HEK293T (cell line): ENCODE measurements at regions not wholly inside any gene's neighbourhood (a gene's known extent, or its start where the extent isn't known, plus 50 kb on each side); places are given as distances from the start of the nearest gene placed in this dataset.

Experiments
- BHLHE40 ChIP-seq: fragments of 450-650 bp; IDR thresholded peaks from 2 replicates; pipeline ENCODE4 v1.6.1; 2016; ENCODE audit warnings: mild to moderate bottlenecking, moderate library complexity, borderline replicate concordance
- ELF4 ChIP-seq: fragments of 450-650 bp; IDR thresholded peaks from 2 replicates; pipeline ENCODE4 v1.6.1; 2017; ENCODE audit warnings: antibody characterized with exemption
- HDGF ChIP-seq: fragments of 450-650 bp; IDR thresholded peaks from 2 replicates; pipeline ENCODE4 v1.6.1; 2017; ENCODE audit warnings: antibody characterized with exemption, borderline replicate concordance
- L3MBTL2 ChIP-seq: fragments of 450-650 bp; conservative IDR thresholded peaks from 2 replicates; pipeline ENCODE4 v1.6.1; 2016; ENCODE audit warnings: mild to moderate bottlenecking
- PKNOX1 ChIP-seq: fragments of 450-650 bp; IDR thresholded peaks from 2 replicates; pipeline ENCODE4 v1.6.1; 2016
- SP1 ChIP-seq: fragments of 450-650 bp; IDR thresholded peaks from 2 replicates; pipeline ENCODE4 v1.6.1; 2017
- SUZ12 ChIP-seq: fragments of 450-650 bp; IDR thresholded peaks from 2 replicates; pipeline ENCODE4 v1.6.1; 2016; ENCODE audit warnings: mild to moderate bottlenecking

- TF ChIP-seq SUZ12, result no peak
- TF ChIP-seq SP1, result no peak
- TF ChIP-seq BHLHE40, result no peak
- TF ChIP-seq PKNOX1, result no peak
- TF ChIP-seq L3MBTL2, result no peak
- no peak for TF ChIP-seq HDGF
- no peak for TF ChIP-seq ELF4
These were observed 124.3 kb upstream of the OR9Q1 start for GRCh38 chr11:57899378-57899777.
